ENCODE measurements at regions not wholly inside any gene's neighbourhood (a gene's known extent, or its start where the extent isn't known, plus 50 kb on each side); places are given as distances from the start of the nearest gene placed in this dataset.

GRCh38 chr4:10281996-10282395, 165.4 kb upstream of the WDR1 start:
- TF ChIP-seq RCOR1 (IDR thresholded peaks at IDR 0.05; ENCODE audit: insufficient replicate concordance, low read length), result no peak
- TF ChIP-seq CTCF (conservative IDR thresholded peaks at IDR 0.05; ENCODE audit: low read depth, low read length), result no peak
- no peak for TF ChIP-seq POLR2A (IDR thresholded peaks at IDR 0.05; ENCODE audit: low read depth, low read length)
- TF ChIP-seq FOS (IDR thresholded peaks at IDR 0.05; ENCODE audit: low read depth, low read length), result no peak
- TF ChIP-seq BHLHE40 (IDR thresholded peaks at IDR 0.05; ENCODE audit: low read depth, low read length), result no peak
- TF ChIP-seq CEBPB (IDR thresholded peaks at IDR 0.05; ENCODE audit: low read depth, low read length), result no peak
- TF ChIP-seq NFE2L2 (IDR thresholded peaks at IDR 0.05; ENCODE audit: low read depth, low read length), result no peak
- TF ChIP-seq USF2 (IDR thresholded peaks at IDR 0.05; ENCODE audit: low read depth, low read length), result no peak
- TF ChIP-seq RAD21 (IDR thresholded peaks at IDR 0.05; ENCODE audit: low read length), result no peak
- no peak for TF ChIP-seq SMC3 (IDR thresholded peaks at IDR 0.05; ENCODE audit: low read depth, low read length)
- TF ChIP-seq MXI1 (IDR thresholded peaks at IDR 0.05; ENCODE audit: borderline replicate concordance, low read depth, low read length), result no peak
- TF ChIP-seq CHD1 (IDR thresholded peaks at IDR 0.05; ENCODE audit: low read depth, low read length), result no peak
- TF ChIP-seq, protein P1, sequence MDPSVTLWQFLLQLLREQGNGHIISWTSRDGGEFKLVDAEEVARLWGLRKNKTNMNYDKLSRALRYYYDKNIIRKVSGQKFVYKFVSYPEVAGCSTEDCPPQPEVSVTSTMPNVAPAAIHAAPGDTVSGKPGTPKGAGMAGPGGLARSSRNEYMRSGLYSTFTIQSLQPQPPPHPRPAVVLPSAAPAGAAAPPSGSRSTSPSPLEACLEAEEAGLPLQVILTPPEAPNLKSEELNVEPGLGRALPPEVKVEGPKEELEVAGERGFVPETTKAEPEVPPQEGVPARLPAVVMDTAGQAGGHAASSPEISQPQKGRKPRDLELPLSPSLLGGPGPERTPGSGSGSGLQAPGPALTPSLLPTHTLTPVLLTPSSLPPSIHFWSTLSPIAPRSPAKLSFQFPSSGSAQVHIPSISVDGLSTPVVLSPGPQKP (IDR thresholded peaks at IDR 0.05; ENCODE audit: borderline replicate concordance, low read depth, low read length), result no peak
